ENCODE measurements at regions not wholly inside any gene's neighbourhood (a gene's known extent, or its start where the extent isn't known, plus 50 kb on each side); places are given as distances from the start of the nearest gene placed in this dataset.
"Not testable (repeated sequence)": the region's sequence is repeated elsewhere in the genome, so short reads cannot be mapped to it uniquely, and the experiment has no call there.

DNA sequence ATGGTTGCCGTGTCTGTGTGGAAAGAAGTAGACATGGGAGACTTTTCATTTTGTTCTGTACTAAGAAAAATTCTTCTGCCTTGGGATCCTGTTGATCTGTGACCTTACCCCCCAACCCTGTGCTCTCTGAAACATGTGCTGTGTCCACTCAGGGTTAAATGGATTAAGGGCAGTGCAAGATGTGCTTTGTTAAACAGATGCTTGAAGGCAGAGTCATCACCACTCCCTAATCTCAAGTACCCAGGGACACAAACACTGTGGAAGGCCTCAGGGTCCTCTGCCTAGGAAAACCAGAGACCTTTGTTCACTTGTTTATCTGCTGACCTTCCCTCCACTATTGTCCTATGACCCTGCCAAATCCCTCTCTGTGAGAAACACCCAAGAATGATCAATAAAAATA, 60.3 kb upstream of the ME3 start:
- TF ChIP-seq, protein P1, sequence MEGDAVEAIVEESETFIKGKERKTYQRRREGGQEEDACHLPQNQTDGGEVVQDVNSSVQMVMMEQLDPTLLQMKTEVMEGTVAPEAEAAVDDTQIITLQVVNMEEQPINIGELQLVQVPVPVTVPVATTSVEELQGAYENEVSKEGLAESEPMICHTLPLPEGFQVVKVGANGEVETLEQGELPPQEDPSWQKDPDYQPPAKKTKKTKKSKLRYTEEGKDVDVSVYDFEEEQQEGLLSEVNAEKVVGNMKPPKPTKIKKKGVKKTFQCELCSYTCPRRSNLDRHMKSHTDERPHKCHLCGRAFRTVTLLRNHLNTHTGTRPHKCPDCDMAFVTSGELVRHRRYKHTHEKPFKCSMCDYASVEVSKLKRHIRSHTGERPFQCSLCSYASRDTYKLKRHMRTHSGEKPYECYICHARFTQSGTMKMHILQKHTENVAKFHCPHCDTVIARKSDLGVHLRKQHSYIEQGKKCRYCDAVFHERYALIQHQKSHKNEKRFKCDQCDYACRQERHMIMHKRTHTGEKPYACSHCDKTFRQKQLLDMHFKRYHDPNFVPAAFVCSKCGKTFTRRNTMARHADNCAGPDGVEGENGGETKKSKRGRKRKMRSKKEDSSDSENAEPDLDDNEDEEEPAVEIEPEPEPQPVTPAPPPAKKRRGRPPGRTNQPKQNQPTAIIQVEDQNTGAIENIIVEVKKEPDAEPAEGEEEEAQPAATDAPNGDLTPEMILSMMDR (conservative IDR thresholded peaks at IDR 0.05; ENCODE audit: low read depth, low read length): not testable (repeated sequence)
- not testable (repeated sequence) for TF ChIP-seq EZH2 (IDR thresholded peaks at IDR 0.05; ENCODE audit: borderline replicate concordance, low read depth, low read length, poor library complexity, severe bottlenecking)

All from A673 (cell line).